HG03342 (cell line): ENCODE measurements at regions not wholly inside any gene's neighbourhood (a gene's known extent, or its start where the extent isn't known, plus 50 kb on each side); places are given as distances from the start of the nearest gene placed in this dataset.

Source experiments
- ATAC-seq: cut with Tn5 transposase; IDR thresholded peaks from one replicate; pipeline ENCODE4 v1.9.1; 2021; ENCODE audit warnings: mild to moderate bottlenecking, moderate library complexity; ENCODE audit not compliant: unreplicated experiment

GRCh38 chr13:50345804-50346203, 330.6 kb downstream of the KCNRG start:
- ATAC-seq, result no peak

GRCh38 chr13:50348371-50348770, 333.1 kb downstream of the KCNRG start:
- no peak for ATAC-seq

GRCh38 chr13:50352720-50353480, 337.7 kb downstream of the KCNRG start:
- no peak for ATAC-seq

- no peak for ATAC-seq
Measured at GRCh38 chr13:50353651-50354415, 338.6 kb downstream of the KCNRG start.

GRCh38 chr13:50355797-50356196, 340.6 kb downstream of the KCNRG start:
- ATAC-seq, result peak; percentile 60

GRCh38 chr13:50357136-50357535, 341.9 kb downstream of the KCNRG start:
- no peak for ATAC-seq

GRCh38 chr13:50357586-50358118, 342.4 kb downstream of the KCNRG start:
- no peak for ATAC-seq

GRCh38 chr13:50358231-50359040, 343.2 kb downstream of the KCNRG start:
- ATAC-seq, result no peak

- ATAC-seq, result no peak
Measured at GRCh38 chr13:50359041-50359367, 343.8 kb downstream of the KCNRG start.

- ATAC-seq, result no peak
Measured at GRCh38 chr13:50359779-50360178, 344.5 kb downstream of the KCNRG start.

GRCh38 chr13:50360637-50361036, 345.4 kb downstream of the KCNRG start:
- ATAC-seq, result no peak

- ATAC-seq, result no peak
Measured at GRCh38 chr13:50361282-50361681, 346.0 kb downstream of the KCNRG start.

GRCh38 chr13:50365408-50366391, 350.5 kb downstream of the KCNRG start:
- ATAC-seq, result peak; percentile 47

GRCh38 chr13:50366488-50367174, 351.4 kb downstream of the KCNRG start:
- peak; percentile 63 for ATAC-seq

GRCh38 chr13:50369646-50370045, 354.4 kb downstream of the KCNRG start:
- no peak for ATAC-seq

- peak; percentile 67 for ATAC-seq
Measured at GRCh38 chr13:50370303-50370950, 355.2 kb downstream of the KCNRG start.

GRCh38 chr13:50374517-50374916, 359.3 kb downstream of the KCNRG start:
- no peak for ATAC-seq

GRCh38 chr13:50375792-50376191, 360.5 kb downstream of the KCNRG start:
- ATAC-seq, result no peak
